ENCODE measurements at regions not wholly inside any gene's neighbourhood (a gene's known extent, or its start where the extent isn't known, plus 50 kb on each side); places are given as distances from the start of the nearest gene placed in this dataset.
"Not testable (repeated sequence)": the region's sequence is repeated elsewhere in the genome, so short reads cannot be mapped to it uniquely, and the experiment has no call there.

- H3K4me3 ChIP-seq (ENCODE audit: low read depth, low read length): no peak overlapping the region
These were observed 194.6 kb downstream of the EPM2A start for GRCh38 chr6:145540741-145541140.

DNA sequence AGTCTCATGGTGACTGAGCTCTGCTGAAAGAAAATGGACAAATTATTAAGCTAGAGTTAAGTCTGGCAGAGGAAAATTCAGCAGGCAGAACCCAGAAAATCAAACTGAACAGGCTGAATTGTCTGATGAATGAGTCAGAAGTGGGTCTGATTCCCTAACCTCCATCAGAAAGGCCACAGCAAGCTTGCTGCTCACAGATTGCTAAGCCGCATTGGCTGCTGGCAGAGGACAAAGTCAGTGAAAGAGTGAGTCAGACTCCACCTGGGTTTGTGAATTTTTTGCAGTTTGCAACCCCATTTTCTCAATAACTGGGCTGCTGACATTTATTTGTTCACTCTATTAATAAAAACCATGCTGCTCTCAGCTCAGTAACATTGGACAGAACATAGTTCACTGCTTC lies 191.3 kb downstream of the EPM2A start:
- no peak overlapping the region for H3K4me3 ChIP-seq (ENCODE audit: low read depth, low read length)

- no peak overlapping the region for H3K4me3 ChIP-seq (ENCODE audit: low read depth, low read length)
These were observed 190.8 kb downstream of the EPM2A start for GRCh38 chr6:145544514-145544913.

DNA sequence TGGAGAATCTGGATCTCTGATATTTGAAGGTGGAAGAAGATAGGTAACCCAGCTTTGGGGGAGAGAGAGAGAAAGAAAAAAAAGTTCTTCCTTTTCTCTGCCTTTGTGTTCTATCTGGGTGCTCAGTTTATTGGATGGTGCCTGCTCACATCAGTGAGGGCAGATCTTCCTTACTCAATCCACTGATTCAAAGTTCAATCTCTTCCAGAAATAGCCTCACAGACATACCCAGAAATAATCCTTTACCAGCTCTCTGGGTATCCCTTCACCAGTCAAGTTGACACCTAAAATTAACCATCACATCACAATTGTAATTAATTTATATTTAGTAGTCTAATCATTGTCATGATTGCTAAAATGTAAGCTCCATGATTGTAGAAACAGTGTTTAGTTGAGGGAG lies 189.1 kb downstream of the EPM2A start:
- no peak overlapping the region for H3K4me3 ChIP-seq (ENCODE audit: low read depth, low read length)

DNA sequence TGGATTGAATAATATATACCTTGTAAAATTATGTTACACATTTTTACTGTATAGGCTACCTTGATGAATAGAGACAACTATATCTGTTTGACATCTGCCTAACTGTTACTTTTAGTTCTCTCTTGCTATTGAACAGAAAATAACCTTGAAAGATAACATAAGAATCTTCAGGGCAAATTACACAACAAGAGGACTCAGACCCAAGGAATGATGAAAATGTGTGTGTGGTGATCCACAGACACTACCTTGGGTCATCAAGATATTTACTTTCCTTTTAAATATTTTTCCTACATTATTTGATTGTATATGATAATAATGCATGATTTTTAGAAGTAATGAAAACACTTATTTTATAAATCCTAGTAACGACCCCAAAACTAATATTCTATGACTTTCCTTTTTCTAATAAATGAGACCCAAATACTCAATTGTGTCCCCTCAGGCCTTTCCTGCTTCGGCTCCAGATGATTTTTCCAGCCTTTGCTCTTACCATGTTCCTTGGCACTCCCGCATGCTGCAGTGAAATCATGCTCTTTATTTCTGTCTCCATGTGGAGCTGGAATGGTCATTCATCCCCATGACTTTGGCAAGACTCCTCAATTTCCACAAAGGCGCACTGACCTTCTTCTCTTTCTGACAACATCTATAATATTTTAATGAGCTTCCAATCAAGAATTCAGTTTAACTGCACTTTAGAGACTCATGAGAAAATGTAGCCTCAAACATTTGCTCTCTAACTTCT lies 187.6 kb downstream of the EPM2A start:
- H3K4me3 ChIP-seq (ENCODE audit: low read depth, low read length): no peak overlapping the region

DNA sequence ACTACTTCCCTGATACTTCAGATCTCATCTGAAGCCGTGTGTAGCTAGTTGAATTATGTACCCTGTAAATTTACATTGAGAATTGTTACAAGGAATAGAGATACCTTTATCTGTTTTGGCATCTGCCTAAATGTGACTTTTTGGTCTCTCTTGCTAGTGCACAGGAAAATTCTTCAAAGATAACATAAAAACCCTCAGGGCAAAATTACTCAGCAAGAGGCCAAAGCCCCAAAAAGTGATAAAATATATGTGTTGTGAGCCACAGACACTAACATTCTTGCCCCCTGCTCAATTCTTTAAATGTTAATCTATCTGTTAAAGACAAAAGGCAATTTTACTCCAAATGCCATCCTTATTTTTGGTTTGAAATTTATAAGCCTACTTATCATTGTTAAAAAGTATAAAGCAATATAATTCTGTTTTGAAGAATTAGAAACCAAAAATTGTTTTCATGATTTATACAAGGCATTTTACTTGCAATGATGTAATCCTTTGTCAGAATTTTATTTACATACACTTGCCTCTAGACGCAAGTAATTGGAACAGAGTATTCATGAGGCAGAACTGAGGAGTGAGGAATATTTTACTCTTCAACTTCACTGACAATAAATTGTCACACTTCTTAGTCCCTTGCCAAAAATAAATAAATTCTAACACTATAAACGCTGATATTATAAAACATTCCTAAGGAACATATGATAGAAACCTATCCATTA lies 186.2 kb downstream of the EPM2A start:
- H3K4me3 ChIP-seq (ENCODE audit: low read depth, low read length): no peak overlapping the region

GRCh38 chr6:145551164-145551563 lies 184.2 kb downstream of the EPM2A start:
- H3K4me3 ChIP-seq (ENCODE audit: low read depth, low read length): no peak overlapping the region

GRCh38 chr6:145555084-145555483 lies 180.2 kb downstream of the EPM2A start:
- H3K4me3 ChIP-seq (ENCODE audit: low read depth, low read length): no peak overlapping the region

- H3K4me3 ChIP-seq (ENCODE audit: low read depth, low read length): no peak overlapping the region
These were observed 177.8 kb downstream of the EPM2A start for GRCh38 chr6:145557474-145557873.

GRCh38 chr6:145559836-145560235 lies 175.5 kb downstream of the EPM2A start:
- H3K4me3 ChIP-seq (ENCODE audit: low read depth, low read length): no peak overlapping the region

DNA sequence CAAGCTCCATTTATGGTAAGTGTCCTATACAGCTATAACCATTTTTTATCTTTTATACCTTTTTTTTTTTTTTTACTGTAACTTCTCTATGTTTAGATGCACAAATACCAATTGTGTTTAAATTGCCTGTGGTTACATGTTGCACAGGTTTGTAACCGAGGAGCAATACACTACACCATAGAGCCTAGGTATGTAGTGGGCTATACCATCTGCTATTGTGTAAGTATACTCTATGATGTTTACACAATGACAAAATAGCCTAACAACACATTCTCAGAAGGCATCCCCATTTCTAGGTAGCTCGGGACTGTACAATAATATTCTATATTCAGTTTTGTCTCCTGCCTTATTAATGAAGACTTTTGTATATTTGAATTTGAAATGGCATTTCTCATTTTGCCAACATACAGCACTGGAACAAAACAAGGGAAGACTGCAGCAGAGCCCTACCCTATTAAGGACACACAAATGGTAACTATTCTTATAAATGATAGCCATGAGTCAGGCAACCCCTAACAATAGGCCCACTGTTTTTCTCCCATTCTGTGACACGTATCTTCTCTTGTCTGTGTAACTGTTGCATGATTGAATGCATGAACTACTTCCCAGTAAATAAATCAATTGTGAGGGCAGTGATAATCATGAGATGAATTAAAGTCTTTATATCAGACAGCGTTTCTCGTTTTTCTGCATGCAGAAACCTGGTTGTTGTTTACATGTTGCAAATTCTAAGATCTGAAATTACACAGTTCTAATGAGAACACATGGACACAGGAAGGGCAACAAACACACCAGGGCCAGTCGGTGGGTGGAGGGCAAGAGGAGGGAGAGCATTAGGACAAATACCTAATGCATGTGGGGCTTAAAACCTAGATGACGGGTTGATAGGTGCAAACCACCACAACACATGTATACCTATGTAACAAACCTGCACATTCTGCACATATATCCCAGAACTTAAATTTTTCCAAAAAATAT lies 173.9 kb downstream of the EPM2A start:
- H3K4me3 ChIP-seq (ENCODE audit: low read depth, low read length): no peak overlapping the region

GRCh38 chr6:145562771-145563615 lies 172.3 kb downstream of the EPM2A start:
- H3K4me3 ChIP-seq (ENCODE audit: low read depth, low read length): no peak overlapping the region

- H3K4me3 ChIP-seq (ENCODE audit: low read depth, low read length): no peak overlapping the region
These were observed 170.8 kb downstream of the EPM2A start for GRCh38 chr6:145564553-145564952.

DNA sequence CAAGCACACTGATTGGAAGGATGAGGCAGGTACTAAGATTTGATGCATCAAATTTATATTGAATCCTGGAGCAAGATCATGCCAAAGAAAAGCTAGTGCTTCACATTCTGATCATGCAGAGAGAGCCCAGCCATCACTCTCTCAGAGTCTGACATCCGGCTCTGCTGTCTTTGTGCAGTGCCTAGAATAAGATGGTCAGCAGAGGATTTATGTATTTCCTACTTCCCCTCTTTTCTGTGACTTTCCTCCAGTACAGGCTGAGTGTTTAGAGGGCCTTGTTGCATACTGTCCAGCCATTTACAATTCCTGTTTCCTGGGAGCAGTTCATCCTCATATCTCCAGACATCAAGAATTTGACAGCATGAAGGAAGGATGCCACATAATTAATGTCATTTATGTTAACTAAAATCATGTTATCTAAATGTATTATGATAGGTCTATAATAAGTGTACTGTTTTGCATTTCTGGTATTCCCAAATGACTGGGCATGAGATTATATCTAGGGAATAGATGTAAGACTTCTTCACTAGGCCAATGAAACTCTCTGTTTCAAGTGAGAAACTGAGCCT lies 167.6 kb downstream of the EPM2A start:
- H3K4me3 ChIP-seq (ENCODE audit: low read depth, low read length): no peak overlapping the region

- no peak overlapping the region for H3K4me3 ChIP-seq (ENCODE audit: low read depth, low read length)
These were observed 166.2 kb downstream of the EPM2A start for GRCh38 chr6:145569140-145569539.

DNA sequence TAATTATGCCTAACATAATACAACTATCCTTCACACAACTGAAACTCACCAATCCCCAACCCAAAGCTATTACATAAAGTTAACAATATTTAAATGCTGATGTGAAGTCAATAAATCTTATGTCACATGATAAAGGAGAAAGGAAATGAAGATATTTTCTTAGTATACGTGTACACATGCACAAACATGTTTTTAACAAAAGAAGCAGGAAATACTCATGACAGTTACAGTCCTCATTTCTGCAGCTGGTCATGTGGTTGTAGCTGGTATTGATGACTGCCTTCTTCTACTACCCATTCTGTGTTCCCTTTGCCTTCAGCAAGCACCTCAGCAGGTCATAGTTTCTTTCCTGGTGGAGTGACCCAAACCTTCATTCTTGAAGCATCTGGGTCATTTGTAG lies 165.0 kb downstream of the EPM2A start:
- H3K4me3 ChIP-seq (ENCODE audit: low read depth, low read length): not testable (repeated sequence)

DNA sequence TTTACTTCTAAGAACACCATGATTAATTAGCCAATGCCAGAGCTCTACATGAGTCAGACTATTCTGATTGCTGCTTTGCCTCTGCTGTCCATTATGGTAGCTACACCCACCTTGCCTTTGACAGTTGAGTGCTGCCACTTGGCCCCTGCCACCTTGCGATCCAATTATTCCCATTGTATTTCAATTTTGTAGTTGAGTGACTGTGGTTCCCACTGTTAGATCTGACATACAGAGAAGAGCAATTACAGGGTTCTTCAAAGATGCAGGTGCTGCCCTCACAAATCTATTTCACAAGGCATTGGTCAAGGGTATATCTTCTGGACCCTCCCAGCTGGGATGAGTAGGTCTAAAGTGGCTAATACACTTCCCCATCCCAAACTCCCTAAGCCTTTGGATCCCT lies 161.1 kb downstream of the EPM2A start:
- not testable (repeated sequence) for H3K4me3 ChIP-seq (ENCODE audit: low read depth, low read length)
